Stomach (tissue), 4 donors: ENCODE measurements at regions not wholly inside any gene's neighbourhood (a gene's known extent, or its start where the extent isn't known, plus 50 kb on each side); places are given as distances from the start of the nearest gene placed in this dataset.

ENCODE experiments used
- CTCF ChIP-seq, 7 experiments: fragments of 450-650 bp in 4 of 7; fragments of 200-600 bp in 3 of 7; sonication (generic) in 3 of 7; IDR thresholded peaks; one replicate each; pipeline ENCODE4 v1.5.1; 2016 to 2019; ENCODE audit warnings: antibody characterized with exemption in 7 of 7, control low read depth in 2 of 7, mild to moderate bottlenecking in 1 of 7
- EP300 ChIP-seq: sonication (generic); formaldehyde crosslinking; IDR thresholded peaks from one replicate; pipeline ENCODE4 v1.6.1; 2017; ENCODE audit warnings: antibody characterized with exemption
- POLR2A ChIP-seq, 4 donors: fragments of 450-650 bp; IDR thresholded peaks; one replicate each; pipeline ENCODE4 v1.6.1; 2016; ENCODE audit warnings: antibody characterized with exemption in 4 of 4, control low read depth in 2 of 4, mild to moderate bottlenecking in 1 of 4, moderate library complexity in 1 of 4
- POLR2AphosphoS5 ChIP-seq, 3 donors: sonication (generic); formaldehyde crosslinking; IDR thresholded peaks; one replicate each; pipeline ENCODE4 v1.6.1; 2016; ENCODE audit warnings: antibody characterized with exemption in 3 of 3

DNA sequence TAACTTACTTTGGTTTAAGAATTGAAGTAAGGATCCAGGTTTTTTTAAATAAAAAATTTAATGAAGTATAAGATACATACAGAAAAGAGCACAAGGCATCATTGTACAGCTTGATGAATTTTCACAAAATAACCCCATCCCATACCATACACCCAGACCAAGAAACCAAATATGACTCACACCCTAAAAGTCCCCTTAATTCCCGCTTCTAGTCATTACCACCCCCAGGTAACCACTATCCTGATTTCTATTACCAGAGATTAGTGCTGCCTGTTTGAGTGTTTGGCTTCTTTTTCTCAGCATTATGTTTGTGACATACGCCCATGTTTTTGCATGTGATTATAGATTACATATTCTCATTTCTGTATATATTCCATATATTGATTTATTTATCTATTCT is 98.5 kb upstream of the HIVEP3 start:
- TF ChIP-seq CTCF (IDR thresholded peaks at IDR 0.05), result no peak
- TF ChIP-seq POLR2AphosphoS5 (IDR thresholded peaks at IDR 0.05), result no peak
- TF ChIP-seq POLR2A (IDR thresholded peaks at IDR 0.05), result no peak
- TF ChIP-seq EP300, result no peak
